ENCODE measurements at regions not wholly inside any gene's neighbourhood (a gene's known extent, or its start where the extent isn't known, plus 50 kb on each side); places are given as distances from the start of the nearest gene placed in this dataset.

GRCh38 chr12:118512669-118513068 lies 136.3 kb downstream of the SUDS3 start:
- TF ChIP-seq CTCF (IDR thresholded peaks at IDR 0.05; ENCODE audit: borderline replicate concordance, extremely low read depth, low read length, poor library complexity, severe bottlenecking) (no peak), EZH2 (IDR thresholded peaks at IDR 0.05; ENCODE audit: borderline replicate concordance, low read depth, low read length, severe bottlenecking) (no peak)
